Thyroid gland (tissue), 4 donors: ENCODE measurements at regions not wholly inside any gene's neighbourhood (a gene's known extent, or its start where the extent isn't known, plus 50 kb on each side); places are given as distances from the start of the nearest gene placed in this dataset.

ENCODE experiments used
- DNase-seq, 2 donors: peaks; one replicate each; pipeline ENCODE4 v3.0.0-alpha.2; 2019
- H3K27ac ChIP-seq, 3 donors: fragments of 200-600 bp; sonication (generic); 1 replicate in 2 of 3; 2 replicates in 1 of 3; pipeline ENCODE4 v1.5.1; 2016 to 2019; ENCODE audit warnings: mild to moderate bottlenecking in 1 of 3, moderate library complexity in 1 of 3
- H3K27me3 ChIP-seq: fragments of 200-600 bp; sonication (generic); one replicate; pipeline ENCODE4 v1.5.1; 2019
- H3K36me3 ChIP-seq, 2 donors: fragments of 200-600 bp; sonication (generic); one replicate each; pipeline ENCODE4 v1.5.1; 2016 to 2019
- H3K4me1 ChIP-seq, 2 donors: fragments of 200-600 bp; sonication (generic); one replicate each; pipeline ENCODE4 v1.5.1; 2017 to 2019
- H3K4me3 ChIP-seq, 3 donors: fragments of 200-600 bp; sonication (generic); replicated peaks in 1 of 3; 1 replicate in 2 of 3; 2 replicates in 1 of 3; pipeline ENCODE4 v1.5.1; 2016; ENCODE audit warnings: mild to moderate bottlenecking in 1 of 3
- H3K9me3 ChIP-seq: fragments of 200-600 bp; sonication (generic); one replicate; pipeline ENCODE4 v1.5.1; 2017
- CTCF ChIP-seq, 6 experiments: fragments of 200-600 bp in 3 of 6; fragments of 450-650 bp in 3 of 6; sonication (generic) in 3 of 6; IDR thresholded peaks; one replicate each; pipeline ENCODE4 v1.5.1; 2016 to 2019; ENCODE audit warnings: antibody characterized with exemption in 6 of 6, mild to moderate bottlenecking in 2 of 6, inconsistent platforms in 1 of 6, moderate library complexity in 1 of 6
- POLR2A ChIP-seq, 2 donors: fragments of 450-650 bp; IDR thresholded peaks; one replicate each; pipeline ENCODE4 v1.6.1; 2017; ENCODE audit warnings: antibody characterized with exemption in 2 of 2, mild to moderate bottlenecking in 2 of 2, moderate library complexity in 1 of 2
- WGBS, 2 donors: methylation state at CpG; one replicate each; pipeline ENCODE4 v1.1.5; 2017; 5-methylcytosine and 5-hydroxymethylcytosine counted together
- intact Hi-C: fragments of 100-400 bp; cut with DNase I; formaldehyde crosslinking; loops from one replicate; pipeline ENCODE4 v1.15.1; 2023

DNA sequence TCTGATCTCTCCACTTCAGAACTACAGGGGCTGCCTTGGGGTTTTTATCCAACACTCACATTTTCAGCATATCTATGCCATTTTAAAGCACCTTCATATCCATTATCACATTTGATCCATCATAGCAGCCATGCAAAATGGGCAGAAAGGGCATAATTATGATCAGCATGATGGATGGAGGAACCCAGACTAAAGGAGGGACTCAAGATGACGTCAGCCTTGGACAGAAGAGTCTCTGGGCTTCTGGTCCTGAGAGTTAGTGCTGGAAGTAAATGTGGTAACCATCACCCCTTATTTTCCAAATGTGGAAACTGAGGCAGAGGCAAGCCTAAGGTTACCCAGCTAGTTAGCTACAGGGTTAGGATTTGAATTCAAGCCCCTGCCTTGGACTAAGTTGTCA is 273.1 kb downstream of the DRD1 start:
- WGBS, 2 donors, result 83 to 96% methylated on average over 1 of the region's 1 CpG
- DNase-seq, result no peak
- TF ChIP-seq POLR2A (IDR thresholded peaks at IDR 0.05) (no peak), CTCF (IDR thresholded peaks at IDR 0.05) (no peak)
- intact Hi-C loops, result no loop called here
- H3K36me3 ChIP-seq, result no peaks in the 10 kb centered on the region
- no peak overlapping the region for H3K4me3 ChIP-seq
- no peaks in the 10 kb centered on the region for H3K9me3 ChIP-seq
- H3K27ac ChIP-seq, result no peak overlapping the region
- H3K27me3 ChIP-seq, result no peaks in the 10 kb centered on the region
- H3K4me1 ChIP-seq, result no peaks in the 10 kb centered on the region

GRCh38 chr5:175168882-175169507 is 275.0 kb downstream of the DRD1 start:
- no peak for DNase-seq
- H3K36me3 ChIP-seq, result no peaks in the 10 kb centered on the region
- no peak overlapping the region for H3K27ac ChIP-seq
- H3K4me3 ChIP-seq, result no peak overlapping the region
- WGBS, 2 donors, result 85 to 86% methylated on average over 8 of the region's 8 CpGs
- H3K4me1 ChIP-seq, result no peaks in the 10 kb centered on the region
- TF ChIP-seq POLR2A (IDR thresholded peaks at IDR 0.05) (no peak), CTCF (IDR thresholded peaks at IDR 0.05) (no peak)
- intact Hi-C loops, result no loop called here
- H3K27me3 ChIP-seq, result no peaks in the 10 kb centered on the region
- H3K9me3 ChIP-seq, result no peaks in the 10 kb centered on the region

GRCh38 chr5:175166026-175166425 is 278.0 kb downstream of the DRD1 start:
- intact Hi-C loops, result no loop called here
- Histone ChIP-seq H3K36me3 (no peaks in the 10 kb centered on the region), H3K9me3 (no peaks in the 10 kb centered on the region), H3K4me3 (no peak overlapping the region), H3K4me1 (no peaks in the 10 kb centered on the region), H3K27me3 (no peaks in the 10 kb centered on the region), H3K27ac (no peak overlapping the region)
- no peak for TF ChIP-seq CTCF (IDR thresholded peaks at IDR 0.05)
- TF ChIP-seq POLR2A (IDR thresholded peaks at IDR 0.05), result no peak
- DNase-seq, result no peak
- WGBS, 2 donors, result 74 to 75% methylated on average over 2 of the region's 2 CpGs

GRCh38 chr5:175163586-175164275 is 280.3 kb downstream of the DRD1 start:
- H3K4me1 ChIP-seq, result no peaks in the 10 kb centered on the region
- no peak for TF ChIP-seq POLR2A (IDR thresholded peaks at IDR 0.05)
- no peak for TF ChIP-seq CTCF (IDR thresholded peaks at IDR 0.05)
- intact Hi-C loops, result no loop called here
- WGBS, 2 donors, result 60 to 61% methylated on average over 10 of the region's 10 CpGs
- H3K4me3 ChIP-seq, result no peak overlapping the region
- no peaks in the 10 kb centered on the region for H3K9me3 ChIP-seq
- H3K27me3 ChIP-seq, result no peaks in the 10 kb centered on the region
- no peaks in the 10 kb centered on the region for H3K36me3 ChIP-seq
- no peak for DNase-seq
- no peak overlapping the region for H3K27ac ChIP-seq

DNA sequence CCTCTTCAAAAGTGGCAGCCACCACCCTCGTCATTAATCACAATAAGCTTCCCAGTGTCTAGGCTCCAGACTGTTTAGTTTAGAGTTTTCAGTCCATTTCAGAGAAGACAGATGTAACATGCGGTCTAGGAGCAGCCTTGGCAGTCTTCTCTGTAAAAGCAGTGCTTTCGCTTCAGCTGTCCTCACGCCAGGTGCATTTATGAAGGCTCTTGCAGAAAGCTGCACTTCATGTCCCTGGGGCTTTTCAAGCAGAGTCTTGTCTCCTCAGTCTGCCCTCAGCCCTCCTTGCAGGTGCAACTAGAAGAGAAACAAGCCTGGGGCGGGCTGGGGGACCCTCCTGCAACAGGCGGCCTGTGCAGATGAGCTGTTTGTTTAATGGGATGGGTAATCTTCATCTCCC is 281.9 kb downstream of the DRD1 start:
- TF ChIP-seq CTCF (IDR thresholded peaks at IDR 0.05), result no peak
- TF ChIP-seq POLR2A (IDR thresholded peaks at IDR 0.05), result no peak
- Histone ChIP-seq H3K4me1 (no peaks in the 10 kb centered on the region), H3K27ac (no peak overlapping the region), H3K36me3 (no peaks in the 10 kb centered on the region), H3K9me3 (no peaks in the 10 kb centered on the region), H3K27me3 (no peaks in the 10 kb centered on the region), H3K4me3 (no peak overlapping the region)
- DNase-seq, result no peak
- intact Hi-C loops, result no loop called here
- 62 to 72% methylated on average over 6 of the region's 6 CpGs for WGBS, 2 donors
